PC-9 (cell line): ENCODE measurements at regions not wholly inside any gene's neighbourhood (a gene's known extent, or its start where the extent isn't known, plus 50 kb on each side); places are given as distances from the start of the nearest gene placed in this dataset.

Experiments
- BruUV-seq: library from RNA; stranded (reverse); fragments of 400-500 nt; replicated peaks from 2 replicates; lab custom pipeline; 2021; lab: Mats Ljungman, UMichigan
- CTCF ChIA-PET: fragments of 300-600 bp; sonication (Branson Sonifier 250); formaldehyde crosslinking; loops from one replicate; lab custom pipeline; 2022; ENCODE audit warnings: antibody characterized with exemption; lab: Charles Lee
- POLR2A ChIA-PET: fragments of 300-600 bp; sonication (Branson Sonifier 250); formaldehyde crosslinking; loops from one replicate; lab custom pipeline; 2022; ENCODE audit warnings: antibody characterized with exemption; ENCODE audit not compliant: unreplicated experiment; lab: Charles Lee
- DNase-seq, 2 experiments: peaks; one replicate each; pipeline versions ENCODE4 v3.0.0 to v3.0.0-alpha.2; 2015 to 2022; ENCODE audit warnings: mixed read lengths in 1 of 2
- H2AFZ ChIP-seq: fragments of 200-600 bp; sonication (generic); 2 replicates; pipeline ENCODE4 v1.8.1; 2017; ENCODE audit warnings: antibody characterized with exemption
- H3F3A ChIP-seq: fragments of 200-600 bp; sonication (generic); 2 replicates; pipeline ENCODE4 v1.8.1; 2017; ENCODE audit warnings: antibody characterized with exemption, mild to moderate bottlenecking, low read depth; ENCODE audit not compliant: insufficient read depth
- H3K27ac ChIP-seq: fragments of 200-600 bp; sonication (generic); 2 replicates; pipeline ENCODE4 v1.6.1; 2016; ENCODE audit warnings: mixed run types
- H3K27me3 ChIP-seq: fragments of 200-600 bp; sonication (generic); 2 replicates; pipeline ENCODE4 v1.6.1; 2016; ENCODE audit warnings: low read depth, mixed run types; ENCODE audit not compliant: insufficient read depth
- H3K36me3 ChIP-seq: fragments of 200-600 bp; sonication (generic); 2 replicates; pipeline ENCODE4 v1.6.1; 2016; ENCODE audit warnings: low read depth, mixed run types
- H3K4me1 ChIP-seq: fragments of 200-600 bp; sonication (generic); replicated peaks from 2 replicates; pipeline ENCODE4 v1.6.1; 2016; ENCODE audit warnings: mixed run types; ENCODE audit not compliant: insufficient read depth
- H3K4me2 ChIP-seq: fragments of 200-600 bp; sonication (generic); 2 replicates; pipeline ENCODE4 v1.6.1; 2017; ENCODE audit warnings: mixed run types
- H3K4me3 ChIP-seq: fragments of 200-600 bp; sonication (generic); 2 replicates; pipeline ENCODE4 v1.6.1; 2016; ENCODE audit warnings: mixed run types
- H3K79me2 ChIP-seq: fragments of 200-600 bp; sonication (generic); 2 replicates; pipeline ENCODE4 v1.6.1; 2017; ENCODE audit warnings: low read depth, mixed run types
- H3K9me2 ChIP-seq: fragments of 200-600 bp; sonication (generic); 2 replicates; pipeline ENCODE4 v1.8.1; 2017; ENCODE audit warnings: mild to moderate bottlenecking; ENCODE audit not compliant: insufficient read depth
- H3K9me3 ChIP-seq: fragments of 200-600 bp; sonication (generic); 2 replicates; pipeline ENCODE4 v1.8.1; 2016; ENCODE audit warnings: low read depth; ENCODE audit not compliant: insufficient read depth
- H4K20me1 ChIP-seq: fragments of 200-600 bp; sonication (generic); 2 replicates; pipeline ENCODE4 v1.8.1; 2017; ENCODE audit not compliant: insufficient read depth
- CTCF ChIP-seq: fragments of 200-600 bp; sonication (generic); conservative IDR thresholded peaks from 2 replicates; pipeline ENCODE4 v1.6.1; 2017; ENCODE audit warnings: mixed run types, antibody characterized with exemption, mild to moderate bottlenecking, moderate library complexity
- EZH2 ChIP-seq: fragments of 200-600 bp; sonication (generic); IDR thresholded peaks from 2 replicates; pipeline ENCODE4 v1.8.0; 2017; ENCODE audit warnings: antibody characterized with exemption, low read depth
- intact Hi-C: fragments of 100-400 bp; cut with micrococcal nuclease; formaldehyde crosslinking; loops from one replicate; pipeline ENCODE4 v1.10.0; 2022; ENCODE audit not compliant: unreplicated experiment

GRCh38 chr1:36591278-36591677 is 108.6 kb upstream of the CSF3R start:
- Histone ChIP-seq H3K9me2 (no peaks in the 10 kb centered on the region), H3F3A (no peaks in the 10 kb centered on the region), H3K27ac (no peak overlapping the region), H3K9me3 (no peaks in the 10 kb centered on the region), H3K36me3 (no peaks in the 10 kb centered on the region), H3K79me2 (no peaks in the 10 kb centered on the region), H3K4me1 (no peaks in the 10 kb centered on the region), H3K4me2 (no peak overlapping the region), H3K4me3 (no peak overlapping the region), H3K27me3 (peaks cover 95% of the 10 kb centered on the region), H4K20me1 (no peaks in the 10 kb centered on the region), H2AFZ (no peak overlapping the region)
- POLR2A ChIA-PET = no interaction called here
- no peak for DNase-seq
- CTCF ChIA-PET = no interaction called here
- intact Hi-C loops = no loop called here
- no TSS peak for BruUV-seq
- TF ChIP-seq CTCF (no peak), EZH2 (no peak)

- CTCF ChIA-PET = no interaction called here
- no TSS peak for BruUV-seq
These were observed 108.1 kb upstream of the CSF3R start for GRCh38 chr1:36590771-36591170.

GRCh38 chr1:36590264-36590663 is 107.6 kb upstream of the CSF3R start:
- no peak overlapping the region for H3K4me3 ChIP-seq
- no peaks in the 10 kb centered on the region for H3F3A ChIP-seq
- intact Hi-C loops = no loop called here
- no peak for DNase-seq
- CTCF ChIA-PET = no interaction called here
- H3K27ac ChIP-seq = no peak overlapping the region
- no TSS peak for BruUV-seq
- TF ChIP-seq EZH2 (no peak), CTCF (no peak)
- H3K4me2 ChIP-seq = no peak overlapping the region
- H3K79me2 ChIP-seq = no peaks in the 10 kb centered on the region
- H4K20me1 ChIP-seq = no peaks in the 10 kb centered on the region
- no peaks in the 10 kb centered on the region for H3K9me3 ChIP-seq
- H2AFZ ChIP-seq = no peak overlapping the region
- no peaks in the 10 kb centered on the region for H3K36me3 ChIP-seq
- no peaks in the 10 kb centered on the region for H3K4me1 ChIP-seq
- POLR2A ChIA-PET = no interaction called here
- no peaks in the 10 kb centered on the region for H3K9me2 ChIP-seq
- H3K27me3 ChIP-seq = peaks cover 95% of the 10 kb centered on the region

More at GRCh38 chr1:36590771-36591170, 108.1 kb upstream of the CSF3R start:
- Histone ChIP-seq H4K20me1 (no peaks in the 10 kb centered on the region), H2AFZ (no peak overlapping the region), H3K4me1 (no peaks in the 10 kb centered on the region), H3F3A (no peaks in the 10 kb centered on the region), H3K4me2 (no peak overlapping the region), H3K27me3 (peaks cover 95% of the 10 kb centered on the region), H3K27ac (no peak overlapping the region), H3K9me3 (no peaks in the 10 kb centered on the region), H3K4me3 (no peak overlapping the region), H3K79me2 (no peaks in the 10 kb centered on the region), H3K36me3 (no peaks in the 10 kb centered on the region), H3K9me2 (no peaks in the 10 kb centered on the region)
- no peak for TF ChIP-seq CTCF
- TF ChIP-seq EZH2 = no peak
- DNase-seq = no peak
- POLR2A ChIA-PET = no interaction called here
- intact Hi-C loops = no loop called here
